Ovary (tissue), 7 donors: ENCODE measurements at regions not wholly inside any gene's neighbourhood (a gene's known extent, or its start where the extent isn't known, plus 50 kb on each side); places are given as distances from the start of the nearest gene placed in this dataset. TPM values are rescaled to one million over a fixed set of nuclear protein-coding genes. Genes with fewer than 3 reads are reported as not detected.

Experiments used
- DNase-seq, 5 donors: peaks; one replicate each; pipeline ENCODE4 v3.0.0-alpha.2; 2019 to 2020
- H3K27ac ChIP-seq, 2 donors: fragments of 200-600 bp; one replicate each; pipeline versions ENCODE4 v1.5.1 to v1.8.0; 2019 to 2022
- H3K27me3 ChIP-seq: fragments of 200-600 bp; one replicate; pipeline ENCODE4 v1.8.0; 2022
- H3K36me3 ChIP-seq: fragments of 200-600 bp; sonication (generic); one replicate; pipeline ENCODE4 v1.5.1; 2019
- H3K4me1 ChIP-seq: one replicate; pipeline ENCODE4 v1.8.1; 2013; ENCODE audit warnings: mild to moderate bottlenecking, moderate library complexity; ENCODE audit not compliant: insufficient read depth
- H3K4me3 ChIP-seq: fragments of 200-600 bp; sonication (generic); one replicate; pipeline ENCODE4 v1.5.1; 2017
- H3K9me3 ChIP-seq, 2 donors: fragments of 200-600 bp in 1 of 2; sonication (generic) in 1 of 2; one replicate each; pipeline versions ENCODE4 v1.5.1 to v1.8.1; 2013 to 2019; ENCODE audit warnings: mild to moderate bottlenecking in 1 of 2, moderate library complexity in 1 of 2
- EP300 ChIP-seq: sonication (generic); formaldehyde crosslinking; IDR thresholded peaks from one replicate; pipeline ENCODE4 v1.6.1; 2017; ENCODE audit warnings: antibody characterized with exemption
- POLR2A ChIP-seq: fragments of 450-650 bp; IDR thresholded peaks from one replicate; pipeline ENCODE4 v1.6.1; 2017; ENCODE audit warnings: antibody characterized with exemption, mild to moderate bottlenecking, moderate library complexity
- WGBS, 3 donors: extraction: QIAGEN DNeasy Blood & Tissue Kit in 1 of 3; methylation state at CpG; one replicate each; pipeline versions ENCODE4 v1.1.5 to v1.1.7; 2013 to 2017; 5-methylcytosine and 5-hydroxymethylcytosine counted together
- intact Hi-C, 4 donors: fragments of 100-400 bp; cut with DNase I; formaldehyde crosslinking; loops; one replicate each; pipeline versions ENCODE4 v1.11.0 to v1.15.1; 2022 to 2023
- small RNA-seq: library from RNA; depleted of rRNA; stranded (forward); fragments of <200 nt; gene quantifications from one replicate; pipeline ENCODE3, GENCODE V24; 2016
- TF ChIP-seq, protein P1 (sequence below), 3 donors: fragments of 450-650 bp in 2 of 3; fragments of 200-600 bp in 1 of 3; IDR thresholded peaks; one replicate each; pipeline versions ENCODE4 v1.5.1 to v1.8.0; 2016 to 2022; ENCODE audit warnings: antibody characterized with exemption in 3 of 3, mild to moderate bottlenecking in 1 of 3
- donor health status: DM: no; HTN: no; CAD: no; lungs with moderate emphysema.
- donor health status: DM: no; HTN: no; CAD: no.
- donor health status: Bipolar disorder and iron deficiency.
- donor health status: DM: no; HTN: no; CAD: no.
- donor health status: DM: yes; HTN: yes; CAD: no.

DNA sequence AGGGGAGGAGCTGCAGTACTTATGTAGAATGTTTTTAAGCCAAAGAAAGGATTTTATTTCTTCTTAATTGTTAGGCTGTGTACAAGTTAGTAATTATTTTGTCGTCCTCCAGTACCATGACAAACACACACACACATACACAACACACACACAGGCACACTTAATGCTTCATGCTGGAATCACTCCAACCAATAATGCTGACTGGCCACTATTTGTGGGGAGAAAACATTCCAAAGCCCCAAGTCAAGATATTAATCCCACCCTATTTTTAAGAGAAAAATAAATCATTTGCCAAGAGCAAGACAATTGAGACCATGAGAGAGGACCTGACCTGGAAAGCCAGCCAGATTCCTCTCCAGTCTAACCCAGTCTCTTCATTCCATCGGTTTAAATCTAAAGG lies 51.8 kb upstream of the TMCO5A start:
- Histone ChIP-seq H3K4me3 (no peak overlapping the region), H3K4me1 (no peaks in the 10 kb centered on the region), H3K36me3 (no peaks in the 10 kb centered on the region), H3K9me3 (no peaks in the 10 kb centered on the region), H3K27ac (no peak overlapping the region), H3K27me3 (no peaks in the 10 kb centered on the region)
- WGBS, 3 donors: 74 to 78% (median 76%) methylated on average over 2 of the region's 2 CpGs
- TF ChIP-seq, protein P1, sequence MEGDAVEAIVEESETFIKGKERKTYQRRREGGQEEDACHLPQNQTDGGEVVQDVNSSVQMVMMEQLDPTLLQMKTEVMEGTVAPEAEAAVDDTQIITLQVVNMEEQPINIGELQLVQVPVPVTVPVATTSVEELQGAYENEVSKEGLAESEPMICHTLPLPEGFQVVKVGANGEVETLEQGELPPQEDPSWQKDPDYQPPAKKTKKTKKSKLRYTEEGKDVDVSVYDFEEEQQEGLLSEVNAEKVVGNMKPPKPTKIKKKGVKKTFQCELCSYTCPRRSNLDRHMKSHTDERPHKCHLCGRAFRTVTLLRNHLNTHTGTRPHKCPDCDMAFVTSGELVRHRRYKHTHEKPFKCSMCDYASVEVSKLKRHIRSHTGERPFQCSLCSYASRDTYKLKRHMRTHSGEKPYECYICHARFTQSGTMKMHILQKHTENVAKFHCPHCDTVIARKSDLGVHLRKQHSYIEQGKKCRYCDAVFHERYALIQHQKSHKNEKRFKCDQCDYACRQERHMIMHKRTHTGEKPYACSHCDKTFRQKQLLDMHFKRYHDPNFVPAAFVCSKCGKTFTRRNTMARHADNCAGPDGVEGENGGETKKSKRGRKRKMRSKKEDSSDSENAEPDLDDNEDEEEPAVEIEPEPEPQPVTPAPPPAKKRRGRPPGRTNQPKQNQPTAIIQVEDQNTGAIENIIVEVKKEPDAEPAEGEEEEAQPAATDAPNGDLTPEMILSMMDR (IDR thresholded peaks at IDR 0.05): no peak
- no peak for TF ChIP-seq EP300
- TF ChIP-seq POLR2A: no peak
- intact Hi-C loops: no loop called here
- no peak for DNase-seq

Small RNAs in the stretch of these regions (small RNA-seq; reads per million reads assigned to genes)
- not detected for gene RF00017
